Cardiac muscle cell (in vitro differentiated cells and primary cell): ENCODE measurements at regions not wholly inside any gene's neighbourhood (a gene's known extent, or its start where the extent isn't known, plus 50 kb on each side); places are given as distances from the start of the nearest gene placed in this dataset.
A peak's percentile ranks its signal among the peaks of the same experiment; 100 is the strongest.

Experiments used
- DNase-seq, 2 donors: peaks; one replicate each; pipeline versions ENCODE4 v3.0.0 to v3.0.0-alpha.2; 2010 to 2017; ENCODE audit warnings: low read depth in 1 of 2, low spot score in 1 of 2
- H3K27ac ChIP-seq: fragments of 200-600 bp; sonication (generic); 2 replicates; pipeline ENCODE4 v1.5.1; 2016
- H3K27me3 ChIP-seq: fragments of 200-600 bp; sonication (generic); 2 replicates; pipeline ENCODE4 v1.6.0; 2016; ENCODE audit warnings: control low read depth
- H3K36me3 ChIP-seq: fragments of 200-600 bp; sonication (generic); 2 replicates; pipeline ENCODE4 v1.5.1; 2016; ENCODE audit warnings: control low read depth
- H3K4me1 ChIP-seq: fragments of 200-600 bp; sonication (generic); 2 replicates; pipeline ENCODE4 v1.8.1; 2017; ENCODE audit warnings: low read depth, mild to moderate bottlenecking, mixed run types
- H3K4me3 ChIP-seq: fragments of 200-600 bp; sonication (generic); 2 replicates; pipeline ENCODE4 v1.5.1; 2016; ENCODE audit warnings: mild to moderate bottlenecking
- H3K9me3 ChIP-seq: fragments of 200-600 bp; sonication (generic); 2 replicates; pipeline ENCODE4 v1.5.1; 2017; ENCODE audit warnings: low read depth, mild to moderate bottlenecking, control low read depth
- TF ChIP-seq, protein P1 (sequence below): IDR thresholded peaks from 2 replicates; pipeline ENCODE4 v1.5.1; 2012; ENCODE audit warnings: low read depth, mild to moderate bottlenecking, low read length

DNA sequence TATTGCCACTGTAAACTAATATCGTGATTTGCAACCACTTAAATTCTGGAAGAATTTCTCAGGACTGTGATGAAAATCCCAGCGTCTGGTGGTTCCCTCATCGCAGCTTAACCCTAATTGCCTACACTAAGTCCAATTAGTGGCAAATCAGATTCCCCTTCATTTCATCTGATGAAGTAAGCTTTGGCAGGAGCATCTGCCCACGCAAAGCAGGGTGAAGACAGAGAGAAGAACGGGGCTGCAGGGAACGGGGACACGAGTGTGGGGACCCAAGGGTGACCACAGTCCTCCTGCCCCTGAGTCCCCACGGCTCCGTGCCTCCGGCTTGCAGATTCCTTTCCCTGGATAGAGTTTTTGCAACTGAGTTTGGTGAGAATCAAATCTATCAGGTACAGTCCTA lies 159.5 kb downstream of the LY86 start:
- Histone ChIP-seq H3K9me3 (no peaks in the 10 kb centered on the region), H3K27ac (peak overlapping the region; percentile 89), H3K27me3 (no peaks in the 10 kb centered on the region), H3K4me1 (peaks cover 62% of the 10 kb centered on the region), H3K4me3 (no peak overlapping the region), H3K36me3 (no peaks in the 10 kb centered on the region)
- no peak for DNase-seq
- TF ChIP-seq, protein P1, sequence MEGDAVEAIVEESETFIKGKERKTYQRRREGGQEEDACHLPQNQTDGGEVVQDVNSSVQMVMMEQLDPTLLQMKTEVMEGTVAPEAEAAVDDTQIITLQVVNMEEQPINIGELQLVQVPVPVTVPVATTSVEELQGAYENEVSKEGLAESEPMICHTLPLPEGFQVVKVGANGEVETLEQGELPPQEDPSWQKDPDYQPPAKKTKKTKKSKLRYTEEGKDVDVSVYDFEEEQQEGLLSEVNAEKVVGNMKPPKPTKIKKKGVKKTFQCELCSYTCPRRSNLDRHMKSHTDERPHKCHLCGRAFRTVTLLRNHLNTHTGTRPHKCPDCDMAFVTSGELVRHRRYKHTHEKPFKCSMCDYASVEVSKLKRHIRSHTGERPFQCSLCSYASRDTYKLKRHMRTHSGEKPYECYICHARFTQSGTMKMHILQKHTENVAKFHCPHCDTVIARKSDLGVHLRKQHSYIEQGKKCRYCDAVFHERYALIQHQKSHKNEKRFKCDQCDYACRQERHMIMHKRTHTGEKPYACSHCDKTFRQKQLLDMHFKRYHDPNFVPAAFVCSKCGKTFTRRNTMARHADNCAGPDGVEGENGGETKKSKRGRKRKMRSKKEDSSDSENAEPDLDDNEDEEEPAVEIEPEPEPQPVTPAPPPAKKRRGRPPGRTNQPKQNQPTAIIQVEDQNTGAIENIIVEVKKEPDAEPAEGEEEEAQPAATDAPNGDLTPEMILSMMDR: no peak

DNA sequence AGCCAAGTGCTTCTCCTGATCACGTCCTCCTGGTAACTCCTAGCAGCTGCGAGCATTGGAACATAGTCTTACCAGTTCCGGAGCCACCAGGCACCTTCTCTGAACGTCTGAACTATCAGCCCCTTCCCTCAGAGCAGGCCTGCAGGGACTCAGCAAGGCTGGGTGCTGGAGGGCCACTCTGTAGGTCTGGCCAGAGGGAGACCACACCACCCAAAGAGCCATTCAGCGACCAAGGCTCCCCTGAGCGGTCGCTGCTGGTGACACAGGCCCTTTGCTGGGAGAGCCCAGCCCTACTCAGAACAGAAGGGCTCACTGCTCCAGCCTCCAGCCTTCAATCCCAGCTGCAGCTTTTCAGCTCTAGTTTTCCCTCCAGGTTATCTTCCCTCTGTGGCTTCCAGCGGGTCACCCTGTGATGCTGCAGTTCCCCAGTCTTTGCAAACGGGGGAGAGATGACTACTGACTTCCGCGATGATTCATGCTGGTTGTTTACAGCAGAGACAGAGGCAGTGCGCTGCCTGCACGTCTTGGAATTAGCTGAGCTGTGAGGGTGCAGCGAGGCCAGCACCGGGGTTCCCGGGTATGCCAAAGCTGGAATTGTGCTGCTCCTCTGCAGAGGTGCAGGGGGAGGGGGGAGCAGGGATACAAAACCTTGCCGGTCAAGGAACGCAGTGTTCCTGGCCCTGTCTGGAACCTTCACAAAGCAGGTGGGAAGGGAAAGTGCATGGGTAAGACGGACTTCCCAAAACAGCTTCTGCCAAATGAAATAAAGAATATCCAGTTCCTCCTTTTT lies 161.4 kb downstream of the LY86 start:
- Histone ChIP-seq H3K4me1 (peaks cover 62% of the 10 kb centered on the region), H3K36me3 (no peaks in the 10 kb centered on the region), H3K27me3 (no peaks in the 10 kb centered on the region), H3K9me3 (no peaks in the 10 kb centered on the region), H3K27ac (peak overlapping the region; percentile 89), H3K4me3 (no peak overlapping the region)
- TF ChIP-seq, protein P1: no peak
- DNase-seq: peak; percentile 20 to 89

DNA sequence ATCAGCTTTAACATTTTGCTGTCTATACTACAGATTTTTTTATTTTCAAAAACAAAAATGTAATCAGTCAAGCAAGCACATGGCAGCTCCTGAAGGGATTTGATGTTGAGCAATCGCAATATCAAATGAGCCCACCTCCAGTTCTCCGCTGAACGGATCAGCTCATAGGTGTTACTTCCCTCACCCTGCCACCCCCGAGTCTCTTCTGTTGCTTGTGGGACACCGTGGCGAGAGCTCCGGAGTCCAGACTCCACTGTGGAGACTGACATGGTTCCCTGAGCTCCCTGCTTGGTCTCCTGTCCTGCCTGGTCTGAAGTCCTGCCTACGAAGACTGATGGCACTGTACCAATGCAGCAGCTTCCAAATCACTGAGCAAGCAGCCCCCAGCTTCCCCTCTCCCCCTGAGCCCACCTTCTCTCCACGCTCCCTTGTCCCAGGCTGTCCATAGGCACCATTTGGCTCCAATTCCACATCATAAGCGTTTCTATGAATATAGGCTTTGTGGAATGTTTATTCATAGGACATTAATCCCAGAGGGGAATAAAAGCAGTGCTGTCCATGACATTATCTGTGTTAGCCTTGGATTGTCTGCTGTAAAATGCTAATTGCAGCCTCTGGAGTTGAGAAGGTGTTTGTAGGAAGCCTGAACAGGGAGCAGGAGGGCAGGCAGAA lies 162.2 kb downstream of the LY86 start:
- no peak for DNase-seq
- Histone ChIP-seq H3K9me3 (no peaks in the 10 kb centered on the region), H3K27me3 (no peaks in the 10 kb centered on the region), H3K36me3 (no peaks in the 10 kb centered on the region), H3K4me3 (no peak overlapping the region), H3K27ac (no peak overlapping the region), H3K4me1 (peaks cover 62% of the 10 kb centered on the region)
- TF ChIP-seq, protein P1: no peak

DNA sequence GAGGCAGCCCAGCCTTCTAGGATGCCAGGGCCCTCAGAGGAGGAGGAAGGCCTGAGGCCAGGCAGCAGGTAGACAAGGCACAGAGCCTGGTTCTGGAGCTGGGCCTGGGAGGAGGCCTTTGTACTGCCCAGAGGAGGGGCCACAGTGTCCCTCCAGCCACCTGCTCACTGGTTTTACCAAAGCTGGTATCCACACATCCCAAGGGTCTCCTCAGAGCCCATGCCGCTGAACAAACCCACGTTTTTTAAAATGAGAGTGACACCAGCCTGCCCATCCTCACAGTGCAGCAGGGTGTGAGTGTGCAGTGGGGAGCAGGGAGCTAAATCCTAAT lies 162.7 kb downstream of the LY86 start:
- Histone ChIP-seq H3K27ac (no peak overlapping the region), H3K36me3 (no peaks in the 10 kb centered on the region), H3K4me1 (peaks cover 59% of the 10 kb centered on the region), H3K4me3 (no peak overlapping the region), H3K27me3 (no peaks in the 10 kb centered on the region), H3K9me3 (no peaks in the 10 kb centered on the region)
- TF ChIP-seq, protein P1: no peak
- DNase-seq: no peak

DNA sequence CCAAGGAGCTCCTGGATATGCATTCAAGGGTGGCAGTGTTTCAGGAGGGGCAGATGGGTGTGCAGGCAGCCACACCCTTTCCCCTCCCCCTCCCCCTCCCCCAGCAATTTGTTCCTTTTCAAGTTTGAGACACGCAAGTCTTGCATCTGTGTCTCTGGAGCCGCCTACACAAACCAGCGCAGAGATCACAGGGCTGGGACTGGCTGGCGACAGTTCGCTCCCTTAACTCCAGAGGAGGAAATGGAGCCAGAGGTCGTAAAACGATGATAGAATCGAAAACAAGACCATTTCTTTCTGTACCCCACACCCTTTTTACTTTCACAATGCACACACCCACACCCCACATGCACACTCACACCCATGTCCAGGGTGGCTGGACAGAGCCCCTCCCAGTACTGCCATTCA lies 163.1 kb downstream of the LY86 start:
- Histone ChIP-seq H3K36me3 (no peaks in the 10 kb centered on the region), H3K4me3 (no peak overlapping the region), H3K9me3 (no peaks in the 10 kb centered on the region), H3K27ac (no peak overlapping the region), H3K4me1 (peaks cover 55% of the 10 kb centered on the region), H3K27me3 (no peaks in the 10 kb centered on the region)
- DNase-seq: no peak
- TF ChIP-seq, protein P1: no peak
